Endothelial cell (in vitro differentiated cells): ENCODE measurements at regions not wholly inside any gene's neighbourhood (a gene's known extent, or its start where the extent isn't known, plus 50 kb on each side); places are given as distances from the start of the nearest gene placed in this dataset.

Source experiments
- DNase-seq: peaks from one replicate; pipeline ENCODE4 v3.0.0; 2021; ENCODE audit warnings: low spot score
- H3K27ac Mint-ChIP-seq: one replicate; pipeline ENCODE4 v1.8.0; 2021; ENCODE audit warnings: mixed read lengths, inconsistent platforms; ENCODE audit not compliant: unreplicated experiment
- H3K27me3 Mint-ChIP-seq: one replicate; pipeline ENCODE4 v1.8.0; 2021; ENCODE audit warnings: mild to moderate bottlenecking, moderate library complexity, mixed read lengths, inconsistent platforms; ENCODE audit not compliant: unreplicated experiment
- H3K36me3 Mint-ChIP-seq: one replicate; pipeline ENCODE4 v1.8.0; 2021; ENCODE audit warnings: mild to moderate bottlenecking, low read depth, mixed read lengths, inconsistent platforms; ENCODE audit not compliant: unreplicated experiment
- H3K4me1 Mint-ChIP-seq: one replicate; pipeline ENCODE4 v1.8.0; 2021; ENCODE audit warnings: mild to moderate bottlenecking, mixed read lengths, inconsistent platforms; ENCODE audit not compliant: unreplicated experiment
- H3K4me3 Mint-ChIP-seq: one replicate; pipeline ENCODE4 v1.8.0; 2021; ENCODE audit warnings: mild to moderate bottlenecking, mixed read lengths, inconsistent platforms; ENCODE audit not compliant: unreplicated experiment
- H3K9me3 Mint-ChIP-seq: one replicate; pipeline ENCODE4 v1.8.0; 2021; ENCODE audit warnings: mixed read lengths, inconsistent platforms; ENCODE audit not compliant: unreplicated experiment
- CTCF ChIP-seq: fragments of 200-600 bp; sonication (generic); IDR thresholded peaks from one replicate; pipeline ENCODE4 v1.5.0; 2021; ENCODE audit warnings: antibody characterized with exemption; ENCODE audit not compliant: unreplicated experiment

DNA sequence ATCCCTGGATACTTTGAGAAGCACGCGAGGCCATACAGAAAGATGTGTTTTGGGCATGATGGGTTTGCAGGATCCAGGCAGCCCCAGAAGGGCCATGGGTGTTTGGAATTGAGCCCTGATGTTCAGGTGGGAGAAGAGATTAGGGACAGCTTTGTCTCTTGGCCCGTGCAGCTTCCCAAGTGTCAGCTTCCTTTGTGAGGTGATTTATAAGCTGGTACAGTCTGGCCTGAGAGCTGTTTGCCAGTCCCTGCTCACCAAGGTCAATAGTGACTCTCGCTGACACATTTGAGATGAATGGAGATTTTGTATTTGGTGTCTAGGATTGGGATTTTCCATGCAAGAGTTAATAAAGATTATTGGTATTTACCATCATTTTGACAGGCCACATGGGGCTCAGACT, 165.9 kb downstream of the ICE1 start:
- DNase-seq: no peak
- Mint-ChIP-seq H3K27me3 (peaks cover 2% of the 10 kb centered on the region), H3K4me1 (peaks cover 17% of the 10 kb centered on the region), H3K27ac (no peak overlapping the region), H3K9me3 (no peaks in the 10 kb centered on the region), H3K36me3 (no peaks in the 10 kb centered on the region), H3K4me3 (no peak overlapping the region)
- no peak for TF ChIP-seq CTCF

DNA sequence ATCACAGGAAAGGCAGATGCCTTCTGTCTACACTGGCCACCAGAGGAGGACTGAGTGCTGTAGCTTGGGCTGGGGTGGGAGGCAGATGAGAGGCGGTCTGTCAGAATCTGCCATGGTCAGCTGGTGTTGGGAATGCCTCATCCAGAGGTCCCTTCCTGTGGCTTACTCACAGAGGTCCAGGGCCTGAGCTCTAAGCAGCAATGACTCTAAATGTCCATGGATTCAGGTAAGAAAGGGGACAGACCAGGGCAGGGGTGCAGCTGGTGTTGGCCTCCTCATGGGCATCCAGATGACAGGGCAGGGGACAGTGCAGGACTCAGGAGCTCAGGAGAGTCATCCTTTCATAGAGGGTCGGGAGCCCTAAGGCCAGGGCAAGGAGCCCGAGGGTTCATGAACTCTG, 165.0 kb downstream of the ICE1 start:
- H3K27me3 Mint-ChIP-seq: peaks cover 2% of the 10 kb centered on the region
- no peak for DNase-seq
- H3K4me3 Mint-ChIP-seq: no peak overlapping the region
- H3K9me3 Mint-ChIP-seq: no peaks in the 10 kb centered on the region
- H3K4me1 Mint-ChIP-seq: peaks cover 9% of the 10 kb centered on the region
- no peak for TF ChIP-seq CTCF
- H3K27ac Mint-ChIP-seq: no peak overlapping the region
- no peaks in the 10 kb centered on the region for H3K36me3 Mint-ChIP-seq

GRCh38 chr5:5586721-5587120, 164.2 kb downstream of the ICE1 start:
- Mint-ChIP-seq H3K4me1 (peaks cover 8% of the 10 kb centered on the region), H3K9me3 (no peaks in the 10 kb centered on the region), H3K27me3 (peaks cover 2% of the 10 kb centered on the region), H3K4me3 (no peak overlapping the region), H3K36me3 (no peaks in the 10 kb centered on the region), H3K27ac (no peak overlapping the region)
- no peak for TF ChIP-seq CTCF
- no peak for DNase-seq

DNA sequence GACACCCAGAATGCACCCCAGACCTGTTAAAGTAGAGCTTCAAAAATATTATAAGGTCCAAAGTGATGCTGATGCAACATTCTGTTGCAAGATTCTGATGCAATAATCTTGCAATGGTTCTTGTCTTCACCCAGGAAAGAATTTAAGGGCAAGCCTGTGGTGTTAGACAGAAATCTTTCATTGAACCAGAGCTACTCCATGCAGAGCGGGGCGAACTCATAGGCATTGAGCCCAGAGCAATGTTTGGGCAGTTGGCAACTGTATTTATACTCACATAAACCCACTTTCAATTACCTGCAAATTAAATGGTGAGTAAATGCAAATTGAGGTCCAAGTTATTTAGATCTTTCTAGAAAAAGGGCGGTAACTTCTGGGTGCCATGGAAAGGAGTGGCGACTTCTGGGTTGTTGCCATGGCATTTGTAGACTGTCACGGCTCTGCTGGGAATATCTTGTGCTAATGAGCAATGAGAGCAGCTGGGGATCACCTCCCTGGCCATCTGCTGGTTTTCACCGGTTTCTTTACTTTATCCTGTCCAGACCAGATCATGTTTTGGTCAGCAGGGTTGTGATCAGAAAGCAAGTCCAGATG, 163.4 kb downstream of the ICE1 start:
- H3K27ac Mint-ChIP-seq: no peak overlapping the region
- H3K36me3 Mint-ChIP-seq: no peaks in the 10 kb centered on the region
- TF ChIP-seq CTCF: no peak
- DNase-seq: no peak
- H3K9me3 Mint-ChIP-seq: no peaks in the 10 kb centered on the region
- peaks cover 2% of the 10 kb centered on the region for H3K27me3 Mint-ChIP-seq
- no peak overlapping the region for H3K4me3 Mint-ChIP-seq
- peaks cover 8% of the 10 kb centered on the region for H3K4me1 Mint-ChIP-seq

DNA sequence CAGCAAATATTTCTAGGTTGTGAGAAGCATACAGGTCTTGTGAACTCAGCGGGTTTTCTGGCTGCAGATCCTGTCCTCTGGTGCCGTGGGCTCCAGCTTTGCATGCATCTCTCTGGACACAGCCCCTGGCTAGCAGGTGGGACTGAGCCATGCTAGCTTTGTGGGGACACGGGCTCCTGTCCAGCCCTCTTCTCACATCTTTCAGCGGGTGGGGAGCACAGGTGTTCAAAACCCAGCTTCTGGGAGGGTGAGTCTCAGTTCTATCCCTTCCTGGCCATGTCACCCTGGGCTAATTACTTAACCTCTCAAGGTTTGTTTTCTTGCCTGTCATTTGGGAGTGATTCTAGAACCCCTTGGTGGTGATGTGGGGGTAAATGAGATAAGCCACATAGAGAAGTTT, 162.3 kb downstream of the ICE1 start:
- H3K9me3 Mint-ChIP-seq: no peaks in the 10 kb centered on the region
- no peaks in the 10 kb centered on the region for H3K36me3 Mint-ChIP-seq
- DNase-seq: no peak
- no peak overlapping the region for H3K27ac Mint-ChIP-seq
- peaks cover 8% of the 10 kb centered on the region for H3K4me1 Mint-ChIP-seq
- no peak for TF ChIP-seq CTCF
- H3K4me3 Mint-ChIP-seq: no peak overlapping the region
- peaks cover 2% of the 10 kb centered on the region for H3K27me3 Mint-ChIP-seq
